Left lobe of liver (tissue), 2 donors: ENCODE measurements at regions not wholly inside any gene's neighbourhood (a gene's known extent, or its start where the extent isn't known, plus 50 kb on each side); places are given as distances from the start of the nearest gene placed in this dataset.
"Not testable (repeated sequence)": the region's sequence is repeated elsewhere in the genome, so short reads cannot be mapped to it uniquely, and the experiment has no call there.

ENCODE experiments used
- ATAC-seq: fragments of 200-7000 bp; cut with Tn5 transposase; one replicate; pipeline ENCODE4 v1.9.1; 2020; ENCODE audit warnings: mild to moderate bottlenecking, moderate library complexity
- DNase-seq: peaks from one replicate; pipeline ENCODE4 v3.0.0-alpha.2; 2020; ENCODE audit warnings: low spot score
- donor health status: DM: no; HTN: no; CAD: no; lungs with moderate emphysema.
- donor health status: DM: no; HTN: yes; CAD: no.

DNA sequence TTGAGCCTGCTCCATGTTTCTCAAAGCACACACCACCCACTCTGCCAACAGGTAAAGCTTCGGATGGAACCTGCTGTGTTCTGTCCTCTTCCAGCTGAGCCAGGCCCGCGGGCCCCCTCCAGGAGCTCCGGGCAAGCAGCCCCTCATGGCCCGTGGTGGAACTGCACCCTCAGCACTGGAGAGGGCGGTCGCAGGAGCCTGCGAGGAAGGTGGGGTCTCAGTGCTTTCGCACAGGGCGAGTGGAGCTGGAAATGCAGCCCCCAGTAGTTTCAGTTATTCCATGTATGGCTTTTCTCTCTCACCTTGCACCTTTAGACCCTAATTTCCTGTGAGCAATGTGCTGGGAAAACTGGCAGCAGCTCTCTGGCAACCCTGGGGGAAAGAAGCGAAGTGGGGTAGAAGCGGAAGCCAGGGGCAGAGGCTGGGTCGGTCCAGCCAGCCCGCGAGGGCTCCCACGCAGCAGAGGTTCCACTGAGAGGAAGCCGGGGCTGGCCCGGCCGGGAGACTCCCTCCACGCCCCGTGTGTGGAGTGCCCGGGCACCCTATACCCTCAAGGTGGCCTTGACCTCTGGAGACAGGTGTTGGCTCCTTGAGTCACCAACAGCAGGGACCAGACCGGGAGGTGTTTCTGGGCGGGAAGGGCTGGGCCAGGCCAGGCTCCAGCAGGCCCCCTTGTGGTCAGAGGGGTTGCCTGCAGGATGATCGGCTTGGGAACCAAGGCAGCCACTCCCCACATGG, 119.9 kb upstream of the TMEM45B start:
- DNase-seq (peak; percentile 60), ATAC-seq (peak; percentile 95)

DNA sequence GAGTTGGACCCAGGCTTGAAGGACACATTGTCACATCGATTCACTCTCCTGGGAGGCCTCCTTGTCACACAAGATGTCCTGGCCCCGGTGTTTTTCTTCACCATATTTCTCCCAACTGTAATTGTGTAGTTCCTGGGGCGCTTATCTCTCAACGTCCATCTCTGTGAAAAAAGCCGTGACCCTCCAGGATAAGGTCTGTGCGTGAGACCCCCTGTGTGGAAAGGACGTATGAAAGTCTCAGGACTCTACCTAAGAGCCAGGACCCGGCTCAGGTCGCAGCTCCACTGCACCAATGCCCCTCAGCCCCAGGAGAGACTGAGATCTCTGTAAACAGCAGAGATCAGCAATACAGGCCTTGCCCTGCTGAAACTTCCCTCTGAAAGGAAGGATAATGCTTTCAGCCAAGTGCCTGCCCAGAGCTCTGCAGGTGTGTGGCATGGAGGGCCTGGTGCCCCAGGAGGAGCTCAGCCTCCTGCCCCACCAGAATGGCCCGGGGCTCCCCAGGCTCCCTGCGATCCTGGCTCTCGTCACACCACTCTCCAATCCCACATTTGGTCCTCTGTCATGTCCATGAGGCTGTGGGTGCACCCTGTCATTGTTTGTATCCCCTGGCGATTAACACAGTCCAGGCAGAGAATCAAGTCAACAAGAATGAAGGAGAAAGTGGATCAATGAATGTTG, 119.2 kb upstream of the TMEM45B start:
- DNase-seq (no peak), ATAC-seq (no peak)

DNA sequence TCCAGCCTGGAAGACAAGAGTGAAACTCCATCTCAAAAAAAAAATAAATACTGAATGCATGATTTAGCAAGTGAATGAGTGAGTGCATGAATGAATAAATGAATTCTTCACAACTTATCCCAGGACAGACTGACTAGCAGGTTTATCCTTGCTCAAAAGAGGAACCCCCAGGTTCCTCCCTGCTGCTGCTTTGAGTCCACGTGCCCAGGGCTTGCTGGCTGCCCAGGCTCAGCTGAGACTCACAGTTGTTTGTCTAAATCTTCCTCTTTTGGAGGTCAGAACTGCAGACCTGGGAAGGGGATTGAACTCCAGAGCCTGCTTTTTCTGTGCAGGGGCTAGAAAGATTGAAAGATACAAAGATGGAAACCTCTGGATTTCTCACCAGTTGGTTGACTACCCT, 117.4 kb upstream of the TMEM45B start:
- no peak for ATAC-seq
- no peak for DNase-seq

DNA sequence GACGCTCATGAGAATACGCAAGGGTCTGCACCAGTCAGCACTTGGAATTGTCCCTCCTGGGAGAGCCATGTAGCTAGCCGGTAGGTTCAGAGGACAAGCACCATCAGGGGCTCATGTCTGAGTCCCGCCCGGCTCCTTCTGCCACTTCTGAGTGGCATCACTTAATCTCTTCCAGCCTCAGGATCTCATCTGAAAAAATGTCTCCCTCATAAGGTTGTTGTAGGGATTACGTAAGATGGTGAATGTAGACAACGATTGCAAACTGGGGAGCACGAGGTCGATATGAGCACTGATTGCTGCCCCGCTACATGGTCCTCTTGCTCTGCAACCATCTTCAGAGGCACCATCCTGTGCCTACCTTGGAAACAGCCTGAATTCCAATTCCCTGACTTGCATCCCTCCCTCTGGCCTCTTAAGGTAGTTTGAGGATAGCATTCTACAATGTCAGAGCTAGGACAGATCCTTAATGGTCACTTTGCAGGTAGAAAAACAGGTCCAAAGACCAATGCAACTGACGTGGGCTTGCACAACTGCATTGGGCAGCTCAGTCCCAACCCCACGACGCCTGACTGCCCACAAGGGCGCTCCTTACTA, 115.8 kb upstream of the TMEM45B start:
- ATAC-seq (no peak), DNase-seq (no peak)

DNA sequence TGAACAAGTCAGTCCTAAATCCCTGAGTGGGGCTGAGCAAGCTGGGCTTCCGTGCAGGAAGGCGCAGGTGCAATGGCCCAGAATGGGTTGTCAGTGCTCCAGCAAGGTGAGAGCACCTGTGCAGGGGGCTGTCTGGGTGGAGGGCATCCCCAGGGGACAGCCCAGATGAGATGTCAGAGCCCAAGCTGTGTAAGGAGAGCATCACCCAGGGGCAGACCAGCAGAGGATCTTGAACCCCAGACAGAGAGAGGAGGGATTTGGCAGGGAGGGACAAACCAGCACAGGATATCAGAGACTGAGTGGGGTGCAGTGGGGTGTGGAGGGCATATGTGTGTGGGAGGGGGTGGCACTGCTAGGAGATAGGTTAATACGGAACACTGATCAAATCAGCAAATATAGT, 114.9 kb upstream of the TMEM45B start:
- DNase-seq = no peak

DNA sequence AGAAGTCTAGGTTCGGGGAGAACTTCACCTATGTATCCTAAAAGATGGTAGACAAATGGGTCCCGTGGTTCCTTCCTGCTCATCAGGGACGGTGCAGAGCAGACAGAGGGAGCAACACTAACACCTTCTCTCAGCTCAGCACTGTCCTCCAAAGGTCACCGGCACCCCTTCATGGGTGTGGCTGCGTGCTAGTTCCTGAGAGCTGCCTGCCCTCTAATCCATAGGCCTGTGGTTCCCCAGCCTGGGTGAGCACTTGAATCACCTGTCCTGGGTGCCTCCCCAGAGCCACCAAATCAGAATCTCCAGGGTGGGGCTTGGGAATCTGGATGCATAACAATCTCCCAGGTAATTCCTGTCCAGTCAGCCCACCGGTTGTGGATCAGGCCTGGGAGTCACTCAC, 113.9 kb upstream of the TMEM45B start:
- ATAC-seq = no peak
- DNase-seq = no peak

More for the DNA sequence above, 114.9 kb upstream of the TMEM45B start:
- ATAC-seq = no peak

DNA sequence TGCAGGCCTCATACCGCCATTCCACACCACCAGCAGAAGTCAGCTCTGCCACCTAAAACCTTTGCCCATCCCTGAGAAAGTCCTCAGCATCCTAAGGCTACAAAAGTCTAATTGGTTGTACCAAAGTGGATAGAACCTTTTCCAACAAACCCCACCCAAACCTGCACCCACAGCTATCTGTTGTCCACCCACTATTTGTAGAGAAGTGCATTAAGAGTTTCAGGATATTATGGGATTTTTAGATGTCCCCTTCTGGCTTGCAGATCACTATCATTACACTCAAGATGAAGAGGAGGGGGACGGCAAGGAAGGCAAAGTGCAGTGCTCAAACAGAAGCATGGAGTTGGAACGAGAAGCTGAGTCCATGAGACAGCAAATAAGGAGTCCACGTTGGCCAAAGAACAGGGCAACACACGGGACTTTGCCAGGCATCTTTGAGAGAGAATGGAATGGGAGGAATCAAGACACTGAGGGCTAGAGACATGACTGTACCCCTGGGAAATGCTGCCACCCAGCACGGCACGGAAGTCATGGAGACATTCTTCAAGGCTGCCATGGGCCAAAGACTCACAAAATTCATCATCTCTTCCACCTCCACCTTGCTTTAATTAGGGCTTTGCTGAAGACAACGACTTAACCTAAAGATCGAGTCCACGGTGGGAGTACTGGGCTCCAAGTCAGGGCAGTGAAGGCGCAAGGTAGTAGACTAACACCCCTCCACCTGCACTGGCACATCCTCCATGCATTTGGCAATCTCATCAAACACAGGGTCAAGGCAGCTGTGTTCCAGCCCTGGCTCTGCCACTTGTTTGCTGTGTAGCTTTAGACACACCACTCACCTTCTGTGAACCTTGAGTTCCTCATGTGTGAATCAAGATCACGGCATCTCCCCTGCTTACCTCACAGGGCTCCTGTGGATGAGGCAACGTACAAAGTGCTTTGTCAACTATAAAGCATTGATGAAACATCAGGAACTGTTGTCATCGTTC, 112.9 kb upstream of the TMEM45B start:
- peak; percentile 61 for DNase-seq
- peak; percentile 72 for ATAC-seq

DNA sequence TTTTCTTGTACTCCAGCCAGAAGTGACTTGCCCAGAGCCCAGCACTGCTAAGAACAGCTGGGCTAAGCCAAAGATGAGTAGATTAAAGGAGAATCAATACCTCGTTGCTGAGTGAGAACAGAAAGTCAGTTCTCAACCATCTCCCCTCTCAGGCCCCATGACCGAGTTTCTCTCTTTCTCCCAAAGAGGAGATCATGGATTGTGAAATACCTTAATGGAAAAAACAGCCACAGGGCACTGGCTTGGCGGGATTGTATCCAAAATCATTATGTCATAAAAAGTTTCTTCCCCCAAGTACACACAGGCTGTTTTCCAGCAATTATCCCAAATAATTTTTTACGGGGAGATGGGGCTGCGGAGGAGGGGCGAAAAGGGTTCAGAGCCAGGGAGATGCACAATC, 111.8 kb upstream of the TMEM45B start:
- peak; percentile 50 for ATAC-seq
- peak; percentile 50 for DNase-seq

DNA sequence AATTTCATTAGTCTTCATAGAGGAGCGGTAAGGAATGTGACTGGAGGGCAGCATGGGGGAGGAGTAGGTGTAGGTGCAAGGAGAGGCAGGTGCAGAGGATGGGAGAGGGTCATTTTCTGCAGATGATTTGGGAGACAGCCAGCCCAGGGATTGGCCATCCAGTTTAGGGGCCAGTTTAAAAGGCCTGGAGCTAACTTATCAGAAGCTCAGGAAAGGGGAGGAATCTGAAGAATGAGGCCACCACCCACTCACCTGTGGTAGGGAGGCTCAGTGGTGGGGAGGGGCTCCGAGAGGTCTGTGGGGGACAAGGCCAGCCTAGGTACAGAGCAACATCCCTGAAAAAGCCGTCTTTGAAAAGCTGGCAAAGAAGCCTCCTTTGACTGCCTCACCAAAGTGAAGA, 110.8 kb upstream of the TMEM45B start:
- no peak for ATAC-seq
- DNase-seq = peak; percentile 33

DNA sequence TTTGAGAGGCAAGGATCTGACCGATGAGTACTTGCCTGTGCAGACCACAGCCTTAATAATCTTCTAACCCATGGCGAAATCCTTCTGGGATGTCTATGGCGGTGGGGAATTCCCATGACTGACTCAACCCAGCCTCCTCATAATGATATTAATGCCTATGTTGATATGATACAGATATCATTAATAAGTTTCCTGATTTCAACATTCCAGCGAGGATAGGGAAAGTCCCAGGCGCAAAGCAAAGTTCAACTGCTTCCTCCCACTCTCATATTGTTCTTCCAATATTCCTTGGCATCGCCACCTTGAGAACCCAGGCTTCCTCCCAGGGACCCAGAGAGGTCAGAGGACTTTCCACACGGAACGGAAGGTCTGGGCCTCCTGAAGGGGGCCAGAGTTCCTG, 110.3 kb upstream of the TMEM45B start:
- ATAC-seq (no peak), DNase-seq (peak; percentile 19)

DNA sequence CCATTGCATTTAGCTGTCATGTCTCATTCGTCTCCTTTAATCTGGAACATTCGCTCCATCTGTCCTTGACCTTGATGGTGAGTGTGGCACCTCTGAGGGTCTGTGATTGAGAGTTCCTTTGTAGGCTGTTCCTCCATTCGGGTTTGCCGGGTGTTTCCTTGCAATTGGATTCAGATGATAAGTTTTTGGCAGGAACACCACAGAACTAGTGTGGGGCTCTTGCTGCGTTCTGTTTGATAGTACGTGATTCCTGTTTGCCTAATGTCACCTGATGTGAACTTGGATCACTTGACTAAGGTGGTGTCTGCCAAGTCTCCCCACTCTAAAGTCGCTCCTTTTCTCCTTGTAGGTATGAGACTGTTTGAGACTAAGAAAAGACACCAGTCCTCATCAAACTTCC, 109.7 kb upstream of the TMEM45B start:
- DNase-seq (peak; percentile 43), ATAC-seq (peak; percentile 32)

DNA sequence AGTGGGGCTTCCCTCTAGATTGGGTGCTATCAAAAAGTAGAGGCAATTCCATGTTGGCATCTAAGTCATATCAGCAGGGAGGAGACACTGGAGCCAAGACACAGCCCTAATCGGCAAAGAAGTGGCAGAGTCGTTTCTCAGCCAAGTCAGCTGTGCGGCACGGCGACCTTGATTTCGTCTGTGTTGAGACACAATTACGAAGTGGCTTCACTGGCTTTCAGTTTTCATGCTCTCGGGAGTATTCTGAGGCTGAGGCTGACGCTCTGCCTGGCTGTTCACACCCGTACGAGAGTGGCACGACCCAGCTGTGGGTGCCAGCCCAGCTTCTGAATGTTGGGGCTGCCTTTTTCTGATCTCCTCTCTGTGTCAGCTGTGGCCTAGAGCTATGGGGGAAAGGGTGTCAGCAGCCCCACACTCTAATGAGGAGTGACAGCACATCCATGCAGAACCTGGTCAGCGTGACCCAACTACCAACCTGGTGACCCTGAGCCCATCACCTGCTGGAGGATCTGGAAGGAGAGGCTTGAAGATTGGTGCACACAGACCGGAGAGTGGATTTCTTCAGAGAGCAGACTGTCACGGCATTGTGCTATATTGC, 105.7 kb upstream of the TMEM45B start:
- peak; percentile 23 for DNase-seq
- ATAC-seq = no peak

DNA sequence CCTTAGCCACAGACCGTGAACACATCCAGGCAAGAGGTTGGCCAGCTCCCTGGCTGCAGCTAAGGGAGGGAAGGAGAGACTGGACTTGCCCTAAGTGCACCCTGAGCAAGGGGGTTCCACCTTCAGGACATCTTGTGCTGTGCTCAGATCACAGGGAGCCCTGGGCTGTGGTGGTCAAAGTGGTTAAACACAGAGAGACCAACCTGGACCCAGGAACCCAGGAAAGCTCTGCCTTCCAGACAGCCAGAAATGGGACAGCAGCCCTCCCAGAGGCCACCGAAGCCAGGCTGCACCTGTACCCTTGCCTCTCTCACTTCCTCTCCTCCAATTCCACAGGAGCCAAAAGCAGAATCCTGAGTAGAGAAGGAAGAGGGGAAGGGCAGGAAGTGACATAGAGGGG, 105.2 kb upstream of the TMEM45B start:
- DNase-seq (no peak), ATAC-seq (no peak)

DNA sequence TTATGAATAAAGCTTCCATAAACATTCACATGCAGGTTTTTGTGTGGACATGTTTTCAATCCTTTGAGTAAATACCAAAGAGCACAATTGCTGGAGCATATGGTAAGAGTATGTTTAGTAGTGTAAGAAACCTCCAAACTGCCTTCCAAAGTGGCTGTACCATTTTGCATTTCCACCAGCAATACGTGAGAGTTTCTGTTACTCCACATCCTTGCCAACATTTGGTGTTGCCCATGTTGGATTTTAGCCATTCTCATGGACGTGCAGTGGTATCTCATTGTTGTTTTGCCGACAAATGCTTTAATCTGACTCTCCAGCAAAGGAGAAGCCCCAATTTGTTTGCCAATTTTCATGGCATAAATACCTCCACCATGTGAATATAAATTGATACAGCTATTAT, 103.9 kb upstream of the TMEM45B start:
- no peak for ATAC-seq
- no peak for DNase-seq

DNA sequence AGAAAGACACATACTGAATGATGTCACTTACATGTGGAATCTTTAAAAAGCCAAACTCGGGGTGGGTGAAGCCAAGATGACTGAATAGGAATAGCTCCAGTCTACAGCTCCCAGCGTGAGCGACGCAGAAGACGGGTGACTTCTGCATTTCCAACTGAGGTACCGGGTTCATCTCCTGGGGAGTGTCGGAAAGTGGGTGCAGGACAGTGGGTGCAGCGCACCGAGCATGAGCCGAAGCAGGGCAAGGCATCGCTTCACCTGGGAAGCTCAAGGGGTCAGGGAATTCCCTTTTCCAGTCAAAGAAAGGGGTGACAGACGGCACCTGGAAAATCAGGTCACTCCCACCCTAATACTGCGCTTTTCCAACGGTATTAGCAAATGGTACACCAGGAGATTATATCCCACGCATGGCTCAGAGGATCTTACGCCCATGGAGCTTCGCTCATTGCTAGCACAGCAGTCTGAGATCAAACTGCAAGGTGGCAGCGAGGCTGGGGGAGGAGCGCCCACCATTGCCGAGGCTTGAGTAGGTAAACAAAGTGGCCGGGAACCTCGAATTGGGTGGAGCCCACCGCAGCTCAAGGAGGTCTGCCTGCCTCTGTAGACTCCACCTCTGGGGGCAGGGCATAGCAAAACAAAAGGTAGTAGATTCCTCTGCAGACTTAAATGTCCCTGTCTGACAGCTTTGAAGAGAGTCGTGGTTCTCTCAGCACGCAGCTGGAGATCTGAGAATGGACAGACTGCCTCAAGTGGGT, 103.0 kb upstream of the TMEM45B start:
- not testable (repeated sequence) for ATAC-seq
- DNase-seq = peak; percentile 7

DNA sequence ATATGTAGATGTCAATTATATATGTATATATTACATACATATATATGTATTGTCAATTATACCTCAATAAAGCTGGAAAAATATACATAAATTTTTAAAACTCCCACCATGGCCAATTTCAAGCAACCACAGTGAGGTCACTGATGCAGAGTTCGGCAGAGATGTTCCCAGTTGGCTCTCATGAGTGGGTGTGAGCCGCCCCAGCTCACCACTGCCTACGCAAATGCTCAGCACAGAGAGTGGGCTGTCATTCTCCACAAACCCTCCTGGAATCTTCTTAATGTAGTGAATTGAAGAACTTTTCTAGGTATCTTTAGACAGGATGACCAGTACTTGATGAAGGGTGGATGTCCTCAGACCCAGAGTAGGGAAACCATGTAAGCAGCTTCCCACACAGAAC, 96.6 kb upstream of the TMEM45B start:
- ATAC-seq (no peak), DNase-seq (no peak)

DNA sequence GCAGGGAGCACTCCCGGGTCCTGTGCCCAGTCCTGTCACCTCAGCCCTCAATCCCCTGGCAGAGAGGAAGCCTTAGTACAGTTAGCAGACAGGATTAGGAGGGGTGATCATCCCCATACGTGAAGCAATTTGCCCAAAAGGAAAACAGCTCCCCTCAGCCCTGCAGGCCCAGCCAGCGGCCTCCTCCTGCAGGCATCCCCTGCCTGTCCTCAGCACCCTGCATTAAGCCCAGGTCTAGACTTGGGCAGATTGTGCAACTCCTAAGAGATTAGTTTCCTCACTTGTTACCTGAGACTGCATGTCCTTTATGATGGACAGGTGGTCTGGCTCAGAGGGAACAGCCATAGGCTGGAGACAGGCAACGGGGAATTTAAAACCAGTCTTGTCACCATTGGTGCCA, 95.5 kb upstream of the TMEM45B start:
- no peak for DNase-seq
- no peak for ATAC-seq

DNA sequence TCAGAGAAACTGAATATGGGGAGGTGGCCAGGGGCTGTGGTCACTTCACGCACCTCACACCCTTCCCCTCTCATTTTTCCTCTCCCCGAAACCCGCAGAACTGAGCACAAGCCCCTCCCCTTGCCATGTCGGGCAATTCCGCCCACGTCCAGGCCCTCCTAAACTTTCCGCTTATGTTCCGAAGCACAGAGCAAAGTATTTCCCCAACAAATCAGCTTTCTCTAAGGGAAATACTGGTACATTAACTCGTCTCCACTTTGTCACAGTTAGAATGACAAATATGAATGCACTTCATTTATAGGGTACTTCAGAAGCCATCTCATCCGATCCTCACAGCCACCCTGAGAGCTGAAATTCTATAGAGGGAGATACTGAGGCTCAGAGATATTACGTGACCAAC, 94.7 kb upstream of the TMEM45B start:
- no peak for DNase-seq
- ATAC-seq = no peak

DNA sequence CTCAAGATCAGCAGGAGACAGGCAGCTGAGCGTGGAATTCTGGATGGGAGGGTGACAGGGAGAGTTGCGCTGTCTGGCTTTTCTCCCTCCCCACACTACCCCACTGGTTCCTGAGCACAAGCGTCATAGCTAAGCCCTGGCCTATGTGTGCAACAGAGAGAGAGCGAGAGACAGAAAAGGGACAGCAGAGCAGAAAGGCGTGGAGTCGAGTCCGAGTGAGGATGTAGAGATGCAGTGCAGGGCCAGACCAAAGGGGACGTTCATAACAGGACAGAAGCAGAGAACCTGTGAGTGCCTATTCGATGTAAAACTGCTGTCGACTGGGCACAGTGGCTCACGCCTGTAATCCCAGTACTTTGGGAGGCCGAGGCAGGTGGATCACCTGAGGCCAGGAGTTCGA, 94.0 kb upstream of the TMEM45B start:
- DNase-seq = no peak
- ATAC-seq = no peak

DNA sequence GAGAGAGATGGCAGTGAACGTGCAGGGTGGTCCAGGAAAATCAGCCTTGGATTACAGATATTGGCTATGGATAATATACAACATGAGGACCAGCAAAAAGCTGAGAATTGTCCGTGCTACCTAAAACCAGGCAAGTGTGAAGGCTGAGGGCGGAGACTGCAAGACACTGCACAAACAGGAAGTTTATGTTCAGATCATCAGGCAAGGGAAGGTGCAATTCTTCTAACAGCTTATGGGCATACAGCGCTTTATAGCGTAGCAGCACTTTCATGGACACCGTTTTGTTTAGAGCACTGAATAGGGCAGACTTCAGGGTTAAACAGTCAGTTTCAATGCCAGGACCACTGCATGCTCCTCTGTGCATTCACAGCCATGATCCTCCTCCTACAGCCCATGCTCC, 93.1 kb upstream of the TMEM45B start:
- DNase-seq (no peak), ATAC-seq (no peak)
